HG03571 (cell line): ENCODE measurements at regions not wholly inside any gene's neighbourhood (a gene's known extent, or its start where the extent isn't known, plus 50 kb on each side); places are given as distances from the start of the nearest gene placed in this dataset.

Source experiments
- ATAC-seq: cut with Tn5 transposase; IDR thresholded peaks from one replicate; pipeline ENCODE4 v1.9.1; 2021; ENCODE audit not compliant: unreplicated experiment

GRCh38 chr3:66592016-66592761, 91.4 kb upstream of the LRIG1 start:
- ATAC-seq = no peak

GRCh38 chr3:66592927-66593625, 92.3 kb upstream of the LRIG1 start:
- no peak for ATAC-seq

- no peak for ATAC-seq
Measured at GRCh38 chr3:66593978-66594377, 93.2 kb upstream of the LRIG1 start.

- ATAC-seq = no peak
Measured at GRCh38 chr3:66597308-66597863, 96.6 kb upstream of the LRIG1 start.

GRCh38 chr3:66598168-66598567, 97.3 kb upstream of the LRIG1 start:
- no peak for ATAC-seq

- no peak for ATAC-seq
Measured at GRCh38 chr3:66602237-66602636, 101.4 kb upstream of the LRIG1 start.

GRCh38 chr3:66602691-66603090, 101.9 kb upstream of the LRIG1 start:
- no peak for ATAC-seq

GRCh38 chr3:66603151-66603611, 102.4 kb upstream of the LRIG1 start:
- no peak for ATAC-seq

GRCh38 chr3:66604481-66604880, 103.7 kb upstream of the LRIG1 start:
- ATAC-seq = no peak

GRCh38 chr3:66606126-66606525, 105.3 kb upstream of the LRIG1 start:
- no peak for ATAC-seq

GRCh38 chr3:66606868-66607267, 106.0 kb upstream of the LRIG1 start:
- no peak for ATAC-seq

GRCh38 chr3:66609660-66610561, 109.1 kb upstream of the LRIG1 start:
- ATAC-seq = no peak

- no peak for ATAC-seq
Measured at GRCh38 chr3:66610562-66610909, 109.7 kb upstream of the LRIG1 start.

- no peak for ATAC-seq
Measured at GRCh38 chr3:66615643-66616301, 115.0 kb upstream of the LRIG1 start.

- ATAC-seq = no peak
Measured at GRCh38 chr3:66617351-66617750, 116.5 kb upstream of the LRIG1 start.

- ATAC-seq = no peak
Measured at GRCh38 chr3:66618066-66618465, 117.2 kb upstream of the LRIG1 start.

- no peak for ATAC-seq
Measured at GRCh38 chr3:66620296-66620695, 119.5 kb upstream of the LRIG1 start.

GRCh38 chr3:66622756-66623457, 122.1 kb upstream of the LRIG1 start:
- no peak for ATAC-seq

- no peak for ATAC-seq
Measured at GRCh38 chr3:66625505-66626216, 124.8 kb upstream of the LRIG1 start.
